Activated CD4-positive, alpha-beta T cell treated with anti-CD3 and anti-CD28 coated beads, Interleukin-2, amount 10 ng/mL, durations not matched to agents 7 days and 5 days (primary cell): ENCODE measurements at regions not wholly inside any gene's neighbourhood (a gene's known extent, or its start where the extent isn't known, plus 50 kb on each side); places are given as distances from the start of the nearest gene placed in this dataset.

Experiments used
- CTCF ChIA-PET: fragments of 350-600 bp; sonication (Branson Sonifier 250); formaldehyde crosslinking; loops from one replicate; lab custom pipeline; 2021; ENCODE audit warnings: antibody characterized with exemption; lab: Charles Lee
- POLR2A ChIA-PET: fragments of 350-600 bp; sonication (Branson Sonifier 250); formaldehyde crosslinking; loops from one replicate; lab custom pipeline; 2021; ENCODE audit warnings: antibody characterized with exemption; lab: Charles Lee
- DNase-seq: peaks from one replicate; pipeline ENCODE4 v3.0.0-alpha.2; 2020
- H3K27ac Mint-ChIP-seq: one replicate; pipeline ENCODE4 v1.8.0; 2021; ENCODE audit warnings: mild to moderate bottlenecking, moderate library complexity, mixed read lengths
- H3K27me3 Mint-ChIP-seq: one replicate; pipeline ENCODE4 v1.8.0; 2021; ENCODE audit warnings: mixed read lengths
- H3K36me3 Mint-ChIP-seq: one replicate; pipeline ENCODE4 v1.8.0; 2021; ENCODE audit warnings: low read depth, mixed read lengths
- H3K4me1 Mint-ChIP-seq: one replicate; pipeline ENCODE4 v1.8.0; 2021; ENCODE audit warnings: mixed read lengths
- H3K4me3 Mint-ChIP-seq: one replicate; pipeline ENCODE4 v1.8.0; 2021; ENCODE audit warnings: mild to moderate bottlenecking, moderate library complexity, mixed read lengths
- H3K9me3 Mint-ChIP-seq: one replicate; pipeline ENCODE4 v1.8.0; 2021; ENCODE audit warnings: mixed read lengths

DNA sequence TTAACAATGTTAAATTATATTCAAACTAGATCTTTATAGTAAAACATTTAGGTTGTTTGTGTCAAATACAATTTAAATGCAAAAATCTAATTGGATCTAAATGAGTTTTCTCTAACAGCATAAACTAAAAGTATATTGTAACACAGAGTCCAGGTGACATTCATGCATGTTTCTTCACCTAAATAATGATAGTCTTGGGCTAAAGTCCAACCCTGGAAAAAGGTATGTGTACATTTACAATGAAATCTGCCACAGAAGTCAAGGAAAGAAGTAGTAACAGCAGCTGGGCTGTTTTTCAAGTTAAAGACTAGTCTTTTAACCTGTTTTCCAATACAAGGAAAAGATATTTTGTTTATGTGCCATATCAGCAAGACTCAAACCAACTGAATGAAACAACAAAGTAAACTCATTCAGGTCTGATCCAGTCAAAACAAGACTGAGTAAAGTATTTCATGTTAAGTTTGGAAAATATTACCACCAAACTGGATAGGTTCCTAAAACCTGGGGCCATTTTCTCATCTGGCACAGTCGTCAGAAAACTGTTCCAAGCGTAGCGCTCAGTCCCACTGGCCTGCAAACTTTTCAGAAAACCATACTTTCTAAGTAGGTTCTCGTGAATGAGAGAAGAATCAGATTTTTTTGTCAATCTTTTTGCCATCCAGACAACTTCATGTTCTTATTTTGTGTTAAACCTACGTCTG lies 349.2 kb downstream of the HGF start:
- Mint-ChIP-seq H3K4me3 (no peak overlapping the region), H3K27ac (no peak overlapping the region), H3K36me3 (no peaks in the 10 kb centered on the region), H3K27me3 (no peaks in the 10 kb centered on the region), H3K9me3 (no peaks in the 10 kb centered on the region), H3K4me1 (no peaks in the 10 kb centered on the region)
- no peak for DNase-seq
- ChIA-PET CTCF (no interaction called here), POLR2A (no interaction called here)

DNA sequence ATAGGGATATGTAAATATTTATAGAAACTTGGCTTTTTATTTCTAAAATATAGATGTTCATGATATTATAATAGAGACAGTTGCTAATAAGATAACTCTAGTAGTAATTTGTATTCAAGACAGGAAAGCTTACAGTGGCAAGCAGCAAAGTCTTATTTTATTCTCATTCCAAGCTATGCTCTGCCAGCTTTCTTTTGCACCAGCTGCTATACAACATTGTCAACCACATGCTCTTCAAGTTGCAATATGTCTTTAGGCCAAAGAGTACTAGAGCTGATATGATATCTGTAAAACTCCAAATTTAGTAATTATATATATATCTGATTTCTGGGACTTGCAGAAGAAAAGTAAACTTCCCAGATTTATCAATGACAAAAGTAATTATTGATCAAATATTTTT lies 350.1 kb downstream of the HGF start:
- H3K27me3 Mint-ChIP-seq = no peaks in the 10 kb centered on the region
- no peak for DNase-seq
- ChIA-PET POLR2A (no interaction called here), CTCF (interaction anchor here (0.6 kb wide), 1 partner anchor 114 kb away, joined by 3 read pairs; no protein-coding TSS in a partner anchor)
- H3K36me3 Mint-ChIP-seq = no peaks in the 10 kb centered on the region
- no peak overlapping the region for H3K4me3 Mint-ChIP-seq
- H3K27ac Mint-ChIP-seq = no peak overlapping the region
- H3K4me1 Mint-ChIP-seq = no peaks in the 10 kb centered on the region
- H3K9me3 Mint-ChIP-seq = no peaks in the 10 kb centered on the region

DNA sequence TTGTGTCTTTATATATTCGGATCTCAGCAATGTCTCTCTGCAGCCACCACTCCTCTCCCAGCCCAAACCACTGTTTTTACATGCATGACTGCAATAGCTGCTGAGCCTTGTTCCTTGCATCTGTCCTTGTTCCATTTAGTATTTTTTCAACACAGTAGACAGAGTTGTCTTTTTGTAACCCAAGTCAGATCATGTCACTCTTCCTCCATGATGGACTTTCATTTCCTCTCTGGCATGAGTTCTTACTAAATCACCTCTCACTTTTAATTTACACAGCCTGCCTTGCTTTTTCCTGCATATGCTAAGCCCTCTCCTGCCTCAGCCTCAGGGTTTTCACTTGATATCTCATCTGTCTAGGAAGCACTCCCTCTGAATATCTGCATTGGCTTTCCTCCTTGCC lies 353.2 kb downstream of the HGF start:
- no peak for DNase-seq
- POLR2A ChIA-PET = no interaction called here
- Mint-ChIP-seq H3K9me3 (no peaks in the 10 kb centered on the region), H3K27ac (no peak overlapping the region), H3K36me3 (no peaks in the 10 kb centered on the region), H3K27me3 (no peaks in the 10 kb centered on the region), H3K4me3 (no peak overlapping the region), H3K4me1 (no peaks in the 10 kb centered on the region)
- CTCF ChIA-PET = no interaction called here

DNA sequence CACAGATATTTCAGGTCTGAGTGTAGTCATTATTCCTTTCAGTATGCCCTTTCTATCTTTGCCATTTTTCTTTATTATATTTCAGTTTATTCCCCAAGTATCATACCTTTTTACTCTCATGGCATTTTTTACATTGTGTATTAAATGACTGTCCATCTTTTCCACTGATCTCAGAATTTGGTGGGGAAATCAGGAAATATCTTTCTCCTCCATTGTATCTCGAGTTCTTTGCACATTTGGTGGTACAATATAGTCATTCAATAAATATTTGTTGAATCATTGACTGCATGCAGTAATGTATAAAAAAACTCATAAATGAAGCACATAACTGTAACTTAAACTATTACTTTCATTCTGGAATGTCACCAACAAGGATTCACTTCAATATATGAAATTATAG lies 354.7 kb downstream of the HGF start:
- POLR2A ChIA-PET = no interaction called here
- Mint-ChIP-seq H3K27me3 (no peaks in the 10 kb centered on the region), H3K36me3 (no peaks in the 10 kb centered on the region), H3K9me3 (no peaks in the 10 kb centered on the region), H3K4me3 (no peak overlapping the region), H3K4me1 (no peaks in the 10 kb centered on the region), H3K27ac (no peak overlapping the region)
- DNase-seq = no peak
- CTCF ChIA-PET = no interaction called here

DNA sequence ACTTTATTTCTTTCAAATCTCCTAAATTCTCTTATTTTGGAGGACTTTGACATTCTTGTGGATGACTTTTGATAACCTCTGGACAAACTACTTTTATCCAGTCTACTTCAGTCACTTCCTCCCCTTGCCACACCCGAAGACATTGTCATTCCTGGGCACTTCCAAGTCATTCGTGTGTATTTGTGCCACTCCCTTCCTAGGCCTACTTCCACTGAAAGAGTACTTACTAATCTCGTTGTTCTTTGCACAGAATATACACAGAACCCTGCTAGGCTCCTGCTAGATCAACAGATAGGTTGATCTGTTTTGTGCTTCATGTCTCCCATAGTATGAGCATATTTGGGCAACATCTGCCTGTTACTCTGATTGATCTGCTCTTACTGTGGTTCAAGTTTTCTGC lies 355.4 kb downstream of the HGF start:
- CTCF ChIA-PET = no interaction called here
- H3K36me3 Mint-ChIP-seq = no peaks in the 10 kb centered on the region
- no peaks in the 10 kb centered on the region for H3K27me3 Mint-ChIP-seq
- DNase-seq = no peak
- H3K9me3 Mint-ChIP-seq = no peaks in the 10 kb centered on the region
- POLR2A ChIA-PET = no interaction called here
- no peaks in the 10 kb centered on the region for H3K4me1 Mint-ChIP-seq
- H3K27ac Mint-ChIP-seq = no peak overlapping the region
- no peak overlapping the region for H3K4me3 Mint-ChIP-seq

DNA sequence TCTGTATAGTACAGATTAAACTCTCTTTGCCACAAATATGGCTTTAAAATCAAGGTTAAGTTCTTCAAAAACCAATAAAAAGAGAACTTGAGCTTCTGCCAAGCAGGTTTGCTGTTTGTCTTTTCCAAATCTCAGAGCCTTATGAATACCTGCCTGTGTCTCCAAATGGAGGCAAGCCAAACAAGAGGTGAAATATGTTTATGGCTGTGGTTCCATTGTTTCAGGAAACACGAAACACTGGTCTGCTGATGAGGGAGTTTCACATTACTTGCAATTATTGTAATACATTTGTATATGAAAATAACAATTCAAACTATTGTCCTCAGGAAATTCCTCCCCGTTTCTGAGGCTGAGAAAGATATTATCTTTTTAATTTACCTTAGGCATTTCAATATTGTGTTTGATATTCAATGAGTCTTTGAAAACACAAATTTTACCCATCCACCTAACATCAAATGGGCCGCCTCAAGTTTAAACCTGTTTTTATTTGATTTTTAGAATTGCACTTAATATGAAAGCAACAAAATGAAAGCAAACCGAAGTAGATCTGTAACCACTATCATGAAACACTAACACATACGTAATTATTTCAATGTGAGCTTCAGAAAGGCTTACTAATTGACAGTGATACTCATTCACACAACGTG lies 359.3 kb downstream of the HGF start:
- Mint-ChIP-seq H3K4me3 (no peak overlapping the region), H3K4me1 (no peaks in the 10 kb centered on the region), H3K9me3 (no peaks in the 10 kb centered on the region), H3K27me3 (no peaks in the 10 kb centered on the region), H3K27ac (no peak overlapping the region), H3K36me3 (no peaks in the 10 kb centered on the region)
- ChIA-PET CTCF (no interaction called here), POLR2A (no interaction called here)
- DNase-seq = no peak

DNA sequence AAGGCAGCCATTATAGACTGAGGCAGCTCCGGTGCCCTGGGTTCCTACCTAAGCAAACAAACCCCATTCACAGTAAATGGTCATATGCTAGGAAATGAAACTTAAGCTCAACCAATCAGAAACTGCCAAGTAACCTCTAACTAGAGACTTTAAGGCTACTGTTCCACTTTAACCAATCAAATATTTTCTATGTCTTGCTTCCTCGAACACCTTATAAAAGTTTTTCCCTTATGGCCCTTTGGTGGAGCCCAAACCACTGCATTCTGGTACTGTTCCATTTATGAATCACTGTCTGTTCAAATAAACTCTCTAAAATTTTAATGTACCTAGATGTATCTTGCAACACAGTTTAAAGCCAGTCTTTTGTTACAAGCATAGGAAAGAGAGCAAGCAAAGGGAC lies 361.1 kb downstream of the HGF start:
- H3K9me3 Mint-ChIP-seq = no peaks in the 10 kb centered on the region
- H3K4me1 Mint-ChIP-seq = no peaks in the 10 kb centered on the region
- no peaks in the 10 kb centered on the region for H3K36me3 Mint-ChIP-seq
- POLR2A ChIA-PET = no interaction called here
- no peak overlapping the region for H3K27ac Mint-ChIP-seq
- H3K27me3 Mint-ChIP-seq = no peaks in the 10 kb centered on the region
- CTCF ChIA-PET = no interaction called here
- no peak overlapping the region for H3K4me3 Mint-ChIP-seq
- no peak for DNase-seq

DNA sequence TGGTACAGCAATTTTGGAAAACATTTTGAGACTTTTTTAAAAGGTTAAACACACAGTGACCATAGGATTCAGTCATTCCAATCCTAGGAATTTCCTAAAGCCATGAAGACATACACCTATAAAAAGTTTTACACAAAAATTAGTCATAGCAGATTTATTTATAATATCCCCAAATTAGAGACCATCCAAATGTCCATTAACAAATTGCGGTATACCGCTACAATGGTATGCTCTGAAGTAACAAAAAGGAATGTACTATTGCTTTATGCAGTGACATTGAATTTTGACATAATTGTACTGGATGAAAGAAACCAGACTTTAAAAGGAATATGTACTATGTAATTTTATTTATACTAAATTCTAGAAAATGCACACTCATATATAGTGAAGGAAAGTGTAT lies 362.8 kb downstream of the HGF start:
- CTCF ChIA-PET = interaction anchor here (0.6 kb wide), 1 partner anchor 777 kb away, joined by 4 read pairs; no protein-coding TSS in a partner anchor
- no peaks in the 10 kb centered on the region for H3K4me1 Mint-ChIP-seq
- no peak overlapping the region for H3K27ac Mint-ChIP-seq
- POLR2A ChIA-PET = no interaction called here
- no peaks in the 10 kb centered on the region for H3K36me3 Mint-ChIP-seq
- no peak overlapping the region for H3K4me3 Mint-ChIP-seq
- H3K9me3 Mint-ChIP-seq = no peaks in the 10 kb centered on the region
- H3K27me3 Mint-ChIP-seq = no peaks in the 10 kb centered on the region
- no peak for DNase-seq

DNA sequence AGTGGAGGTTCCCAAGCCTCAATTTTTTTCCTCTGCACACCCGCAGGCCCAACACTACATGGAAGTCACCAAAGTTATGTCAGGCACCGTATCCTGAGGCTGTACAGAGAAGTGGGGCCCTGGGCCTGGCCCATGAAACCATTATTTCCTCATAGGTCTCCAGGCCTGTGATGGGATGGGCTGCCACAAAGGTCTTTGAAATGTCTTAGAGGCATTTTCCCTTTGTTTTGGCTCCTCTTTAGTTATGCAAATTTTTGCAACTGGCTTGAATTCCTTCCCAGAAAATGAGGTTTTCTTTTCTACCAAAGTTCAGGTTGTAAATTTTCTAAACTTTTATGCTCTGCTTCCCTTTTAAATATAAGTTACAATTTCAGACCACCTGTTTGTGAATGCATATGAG lies 365.2 kb downstream of the HGF start:
- Mint-ChIP-seq H3K4me1 (no peaks in the 10 kb centered on the region), H3K36me3 (no peaks in the 10 kb centered on the region), H3K4me3 (no peak overlapping the region), H3K27me3 (no peaks in the 10 kb centered on the region), H3K27ac (no peak overlapping the region), H3K9me3 (no peaks in the 10 kb centered on the region)
- ChIA-PET CTCF (no interaction called here), POLR2A (no interaction called here)
- DNase-seq = no peak

DNA sequence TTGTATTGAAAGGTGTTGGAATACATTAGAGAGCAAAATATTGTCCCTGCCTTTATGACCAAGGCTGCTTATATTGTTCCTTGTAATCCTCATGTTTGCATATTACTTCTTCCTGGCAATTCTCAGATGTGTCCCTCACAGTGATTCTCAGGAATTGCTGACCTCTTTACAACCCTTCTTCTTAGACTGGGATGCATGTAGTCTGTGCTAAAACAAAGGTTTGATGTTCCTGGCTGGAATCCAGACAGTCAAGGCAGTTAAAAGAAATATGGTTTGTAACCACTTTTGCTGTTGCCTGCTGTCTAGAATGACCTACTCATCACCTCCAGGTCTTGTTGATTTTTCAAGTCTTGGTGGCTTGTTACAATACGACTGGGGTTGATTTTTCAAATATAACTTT lies 367.6 kb downstream of the HGF start:
- no peaks in the 10 kb centered on the region for H3K36me3 Mint-ChIP-seq
- no peaks in the 10 kb centered on the region for H3K9me3 Mint-ChIP-seq
- ChIA-PET POLR2A (no interaction called here), CTCF (no interaction called here)
- no peak overlapping the region for H3K4me3 Mint-ChIP-seq
- H3K4me1 Mint-ChIP-seq = no peaks in the 10 kb centered on the region
- H3K27ac Mint-ChIP-seq = no peak overlapping the region
- DNase-seq = no peak
- H3K27me3 Mint-ChIP-seq = no peaks in the 10 kb centered on the region

DNA sequence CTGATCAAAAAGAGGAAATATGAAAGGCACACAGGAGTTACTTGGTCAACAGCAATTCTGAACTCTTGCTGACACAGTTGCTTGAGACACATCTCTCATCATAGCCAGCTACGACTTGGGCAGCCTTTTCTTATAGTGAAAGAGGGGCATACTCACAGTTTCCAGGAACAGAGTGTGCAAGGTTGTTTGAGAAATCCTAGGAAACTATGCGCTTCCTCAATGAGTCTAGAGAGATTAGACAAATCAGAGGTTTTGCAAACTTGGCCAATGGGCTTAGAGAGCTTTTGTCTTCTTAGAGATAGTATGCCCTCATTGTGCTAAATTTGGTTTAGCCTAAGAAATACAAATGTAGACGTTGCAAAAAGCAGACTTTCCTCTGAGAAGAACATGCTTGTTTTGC lies 370.4 kb downstream of the HGF start:
- no peak for DNase-seq
- H3K4me3 Mint-ChIP-seq = no peak overlapping the region
- POLR2A ChIA-PET = no interaction called here
- no peak overlapping the region for H3K27ac Mint-ChIP-seq
- CTCF ChIA-PET = no interaction called here
- no peaks in the 10 kb centered on the region for H3K27me3 Mint-ChIP-seq
- H3K9me3 Mint-ChIP-seq = no peaks in the 10 kb centered on the region
- H3K4me1 Mint-ChIP-seq = no peaks in the 10 kb centered on the region
- no peaks in the 10 kb centered on the region for H3K36me3 Mint-ChIP-seq

DNA sequence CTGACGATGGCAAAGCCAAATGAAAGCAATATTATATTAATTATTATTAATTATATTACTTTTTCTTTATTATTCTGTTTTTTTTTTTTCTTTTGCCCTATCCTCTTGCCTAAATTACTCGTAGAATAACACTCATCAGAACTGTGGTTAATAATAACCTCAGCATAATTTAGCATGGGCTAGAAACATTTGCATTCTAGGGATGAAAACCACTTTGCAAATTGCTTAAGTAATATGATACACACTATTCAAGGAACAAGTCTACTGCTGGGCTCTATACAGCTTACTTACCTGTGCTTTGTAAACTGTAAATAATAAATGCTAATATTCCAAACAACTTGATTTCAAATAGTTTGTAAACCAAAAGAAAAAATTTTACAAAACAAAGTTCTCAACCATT lies 375.8 kb downstream of the HGF start:
- no peaks in the 10 kb centered on the region for H3K27me3 Mint-ChIP-seq
- no peak overlapping the region for H3K4me3 Mint-ChIP-seq
- ChIA-PET POLR2A (no interaction called here), CTCF (no interaction called here)
- no peak for DNase-seq
- H3K27ac Mint-ChIP-seq = no peak overlapping the region
- H3K4me1 Mint-ChIP-seq = no peaks in the 10 kb centered on the region
- H3K36me3 Mint-ChIP-seq = no peaks in the 10 kb centered on the region
- no peaks in the 10 kb centered on the region for H3K9me3 Mint-ChIP-seq

DNA sequence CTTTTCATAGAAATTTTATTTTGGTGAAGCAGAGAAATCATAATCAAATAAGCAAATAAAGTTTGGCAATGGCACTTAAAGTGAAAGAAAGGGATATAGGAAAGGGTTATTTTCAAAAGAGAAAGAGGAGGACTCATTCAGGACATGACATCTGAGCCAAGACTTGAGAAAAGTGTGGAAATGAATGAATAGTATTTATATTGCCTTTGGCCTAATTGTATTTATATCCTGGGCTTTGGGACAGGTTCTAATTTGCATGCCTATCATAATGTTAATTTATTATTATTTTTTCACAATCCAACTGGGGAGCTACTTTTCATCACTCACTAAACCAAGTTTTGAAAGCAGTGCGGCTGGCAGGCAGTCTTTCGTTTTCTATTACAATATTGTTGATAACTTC lies 376.8 kb downstream of the HGF start:
- ChIA-PET POLR2A (no interaction called here), CTCF (no interaction called here)

DNA sequence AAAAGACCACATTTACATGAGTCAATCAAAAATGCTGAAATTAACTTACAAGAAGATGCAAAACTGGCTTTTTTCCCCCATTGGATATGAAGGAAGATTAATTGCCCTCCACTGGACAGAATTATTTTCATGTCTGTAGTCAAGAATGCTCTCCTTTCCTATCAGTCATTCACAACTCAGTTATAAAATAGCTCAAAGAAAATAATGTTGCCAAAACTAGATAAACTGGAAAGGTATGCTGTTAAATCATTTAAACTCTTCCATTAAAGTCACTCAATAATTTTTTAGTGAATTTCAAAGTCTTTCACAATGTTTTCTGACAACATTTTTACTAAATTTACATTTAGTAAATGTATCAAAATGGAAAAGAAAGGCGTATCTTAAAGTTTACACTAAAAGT lies 384.5 kb downstream of the HGF start:
- no peaks in the 10 kb centered on the region for H3K36me3 Mint-ChIP-seq
- H3K27ac Mint-ChIP-seq = no peak overlapping the region
- H3K4me3 Mint-ChIP-seq = no peak overlapping the region
- no peak for DNase-seq
- no peaks in the 10 kb centered on the region for H3K4me1 Mint-ChIP-seq
- H3K9me3 Mint-ChIP-seq = no peaks in the 10 kb centered on the region
- CTCF ChIA-PET = no interaction called here
- POLR2A ChIA-PET = no interaction called here
- no peaks in the 10 kb centered on the region for H3K27me3 Mint-ChIP-seq

More for the DNA sequence above, 376.8 kb downstream of the HGF start:
- DNase-seq = no peak
- Mint-ChIP-seq H3K27ac (no peak overlapping the region), H3K27me3 (no peaks in the 10 kb centered on the region), H3K4me3 (no peak overlapping the region), H3K36me3 (no peaks in the 10 kb centered on the region), H3K4me1 (no peaks in the 10 kb centered on the region), H3K9me3 (no peaks in the 10 kb centered on the region)
